ENCODE measurements at regions not wholly inside any gene's neighbourhood (a gene's known extent, or its start where the extent isn't known, plus 50 kb on each side); places are given as distances from the start of the nearest gene placed in this dataset.

GRCh38 chr3:134427400-134428111 lies 53.3 kb upstream of the AMOTL2 start:
- peak; percentile 98 for DNase-seq (ENCODE audit: low read depth in 2 of 2)

DNA sequence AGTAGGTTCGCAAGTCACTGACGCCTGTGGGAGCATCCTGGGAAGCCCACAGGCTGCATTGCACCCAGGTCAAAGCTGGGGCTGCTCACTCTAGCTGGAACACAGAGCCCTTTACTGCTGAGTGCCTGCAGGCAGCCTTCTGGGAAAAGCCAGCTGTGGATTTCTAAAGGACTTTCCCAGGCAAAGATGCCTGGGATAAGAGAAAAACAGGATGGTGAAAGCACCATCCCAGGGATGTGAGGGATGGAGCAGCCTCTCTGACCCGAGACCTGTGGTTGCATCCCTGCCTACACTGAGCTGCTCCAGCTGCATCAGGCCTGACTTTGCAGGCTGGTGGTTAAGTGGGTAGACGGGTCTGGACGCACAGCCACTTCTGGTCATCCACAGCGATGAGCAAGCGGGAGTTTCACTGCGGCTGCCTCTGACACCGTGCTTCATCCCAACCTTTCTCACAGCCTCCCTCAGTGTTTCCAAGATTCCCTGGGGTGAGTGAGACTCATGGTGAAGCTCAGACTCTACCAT lies 52.5 kb upstream of the AMOTL2 start:
- DNase-seq (ENCODE audit: low read depth in 2 of 2): no peak

GRCh38 chr3:134425943-134426342 lies 51.7 kb upstream of the AMOTL2 start:
- no peak for DNase-seq (ENCODE audit: low read depth in 2 of 2)

Measured in fibroblast of skin of left quadriceps (primary cell).